ENCODE measurements at regions not wholly inside any gene's neighbourhood (a gene's known extent, or its start where the extent isn't known, plus 50 kb on each side); places are given as distances from the start of the nearest gene placed in this dataset.

- no peak overlapping the region for H3K4me2 ChIP-seq (ENCODE audit: low read length)
- CTCF ChIA-PET (ENCODE audit: unreplicated experiment) = no interaction called here
- POLR2A ChIA-PET = no interaction called here
- H4K20me1 ChIP-seq (ENCODE audit: insufficient read depth, low read length) = no peaks in the 10 kb centered on the region
- H3K9me3 ChIP-seq (ENCODE audit: low read length) = no peaks in the 10 kb centered on the region
- TF ChIP-seq CTCF (conservative IDR thresholded peaks at IDR 0.05; ENCODE audit: low read length) = no peak
- H3K36me3 ChIP-seq (ENCODE audit: insufficient read depth, low read length) = no peaks in the 10 kb centered on the region
- intact Hi-C loops (cut with micrococcal nuclease; ENCODE audit: unreplicated experiment) = no loop called here
- no peak overlapping the region for H2AFZ ChIP-seq (ENCODE audit: low read length)
- BruUV-seq (replicated peaks) = no TSS peak
- no peaks in the 10 kb centered on the region for H3K79me2 ChIP-seq (ENCODE audit: insufficient read depth, low read depth, low read length)
- H3K4me1 ChIP-seq (ENCODE audit: insufficient read depth, low read length, poor library complexity, severe bottlenecking) = no peaks in the 10 kb centered on the region
- H3K4me3 ChIP-seq (ENCODE audit: low read depth, low read length, poor library complexity, severe bottlenecking) = no peak overlapping the region
- H3K27ac ChIP-seq (ENCODE audit: low read depth, low read length, poor library complexity, severe bottlenecking) = no peak overlapping the region
- H3K9me2 ChIP-seq (ENCODE audit: insufficient read depth, low read length) = no peaks in the 10 kb centered on the region
- no peak for DNase-seq (ENCODE audit: low spot score)
Observed at GRCh38 chr1:55824251-55824640, 609.1 kb upstream of the USP24 start.

DNA sequence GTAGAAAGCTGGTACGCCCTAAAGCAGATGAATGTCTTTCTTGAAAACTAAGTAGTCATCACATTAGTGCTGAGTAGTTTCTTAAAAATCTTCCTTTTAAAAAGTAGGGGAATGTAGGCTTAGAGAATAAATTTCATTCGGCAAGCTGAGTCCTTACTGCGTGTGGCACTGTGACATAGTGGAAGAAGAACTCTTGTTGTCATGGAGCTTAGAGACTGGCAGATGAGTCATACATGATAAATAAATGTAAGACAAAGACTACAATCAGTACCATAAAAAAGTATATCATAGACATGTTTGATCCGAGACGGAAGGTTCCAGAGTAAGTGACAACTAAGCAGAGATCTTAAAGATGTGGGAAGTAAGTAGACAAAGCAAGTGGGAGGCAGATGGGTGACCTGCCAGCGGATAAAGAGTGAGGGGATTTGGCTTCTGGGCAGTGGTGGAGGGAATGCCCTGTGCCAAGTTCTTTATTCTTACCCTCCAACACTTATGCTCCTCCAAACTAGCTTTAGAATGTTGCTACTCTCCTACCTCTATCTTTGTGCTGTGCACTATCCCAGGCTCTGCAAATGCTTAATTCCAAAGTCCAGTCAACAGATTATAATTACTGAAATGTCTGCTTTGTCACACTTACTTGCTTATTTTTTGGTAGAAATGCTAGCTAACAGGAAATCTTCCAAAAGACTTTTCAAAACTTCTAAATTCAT, 608.5 kb upstream of the USP24 start:
- Histone ChIP-seq H3K9me3 (ENCODE audit: low read length) (no peaks in the 10 kb centered on the region), H3K4me3 (ENCODE audit: low read depth, low read length, poor library complexity, severe bottlenecking) (no peak overlapping the region), H3K9me2 (ENCODE audit: insufficient read depth, low read length) (no peaks in the 10 kb centered on the region), H3K4me1 (ENCODE audit: insufficient read depth, low read length, poor library complexity, severe bottlenecking) (no peaks in the 10 kb centered on the region), H3K4me2 (ENCODE audit: low read length) (no peak overlapping the region), H3K36me3 (ENCODE audit: insufficient read depth, low read length) (no peaks in the 10 kb centered on the region), H2AFZ (ENCODE audit: low read length) (no peak overlapping the region), H3K79me2 (ENCODE audit: insufficient read depth, low read depth, low read length) (no peaks in the 10 kb centered on the region), H4K20me1 (ENCODE audit: insufficient read depth, low read length) (no peaks in the 10 kb centered on the region), H3K27ac (ENCODE audit: low read depth, low read length, poor library complexity, severe bottlenecking) (no peak overlapping the region)
- CTCF ChIA-PET (ENCODE audit: unreplicated experiment) = no interaction called here
- BruUV-seq (replicated peaks) = no TSS peak
- intact Hi-C loops (cut with micrococcal nuclease; ENCODE audit: unreplicated experiment) = no loop called here
- no peak for TF ChIP-seq EZH2phosphoT487 (IDR thresholded peaks at IDR 0.05; ENCODE audit: borderline replicate concordance, low read depth, low read length)
- TF ChIP-seq CTCF (conservative IDR thresholded peaks at IDR 0.05; ENCODE audit: low read length) = no peak
- POLR2A ChIA-PET = no interaction called here
- no peak for DNase-seq (ENCODE audit: low spot score)

DNA sequence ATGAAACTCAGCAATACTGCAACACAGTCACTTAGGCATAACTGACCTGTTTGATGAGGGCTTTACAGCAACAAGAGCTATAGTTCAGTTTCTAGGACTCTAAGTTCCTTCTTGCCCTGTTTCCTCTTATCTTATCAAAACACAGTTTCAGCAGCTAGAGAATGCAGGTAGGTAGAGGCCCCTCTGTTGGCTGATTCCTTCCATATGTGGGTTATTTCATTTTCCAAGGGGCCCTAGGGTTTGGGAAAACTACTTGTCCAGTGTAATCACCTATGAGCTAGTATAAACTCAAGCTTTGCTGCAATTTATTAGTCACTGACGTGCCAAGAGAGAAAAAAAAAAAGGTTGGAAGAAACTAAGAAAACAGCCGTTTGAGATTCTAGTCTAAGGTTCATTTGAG, 607.7 kb upstream of the USP24 start:
- POLR2A ChIA-PET = no interaction called here
- no peaks in the 10 kb centered on the region for H4K20me1 ChIP-seq (ENCODE audit: insufficient read depth, low read length)
- no peaks in the 10 kb centered on the region for H3K4me1 ChIP-seq (ENCODE audit: insufficient read depth, low read length, poor library complexity, severe bottlenecking)
- no peak overlapping the region for H3K4me3 ChIP-seq (ENCODE audit: low read depth, low read length, poor library complexity, severe bottlenecking)
- no TSS peak for BruUV-seq (replicated peaks)
- H2AFZ ChIP-seq (ENCODE audit: low read length) = no peak overlapping the region
- no peak for TF ChIP-seq EZH2phosphoT487 (IDR thresholded peaks at IDR 0.05; ENCODE audit: borderline replicate concordance, low read depth, low read length)
- TF ChIP-seq CTCF (conservative IDR thresholded peaks at IDR 0.05; ENCODE audit: low read length) = no peak
- H3K9me3 ChIP-seq (ENCODE audit: low read length) = no peaks in the 10 kb centered on the region
- H3K79me2 ChIP-seq (ENCODE audit: insufficient read depth, low read depth, low read length) = no peaks in the 10 kb centered on the region
- no peak overlapping the region for H3K4me2 ChIP-seq (ENCODE audit: low read length)
- H3K9me2 ChIP-seq (ENCODE audit: insufficient read depth, low read length) = no peaks in the 10 kb centered on the region
- no peaks in the 10 kb centered on the region for H3K36me3 ChIP-seq (ENCODE audit: insufficient read depth, low read length)
- intact Hi-C loops (cut with micrococcal nuclease; ENCODE audit: unreplicated experiment) = no loop called here
- no peak overlapping the region for H3K27ac ChIP-seq (ENCODE audit: low read depth, low read length, poor library complexity, severe bottlenecking)
- CTCF ChIA-PET (ENCODE audit: unreplicated experiment) = no interaction called here
- DNase-seq (ENCODE audit: low spot score) = no peak
